ENCODE measurements at regions not wholly inside any gene's neighbourhood (a gene's known extent, or its start where the extent isn't known, plus 50 kb on each side); places are given as distances from the start of the nearest gene placed in this dataset. TPM values are rescaled to one million over a fixed set of nuclear protein-coding genes. Genes with fewer than 3 reads are reported as not detected.

Small RNA genes lying in the stretch of these regions (small RNA-seq; reads per million reads assigned to genes)
- gene MIR3679: not detected

All from occipital lobe (tissue), 1 donor.